ENCODE measurements at regions not wholly inside any gene's neighbourhood (a gene's known extent, or its start where the extent isn't known, plus 50 kb on each side); places are given as distances from the start of the nearest gene placed in this dataset.

GRCh38 chr1:5505944-5506343 lies 486.3 kb downstream of the NPHP4 start:
- no peak overlapping the region for H3K27ac ChIP-seq
- no peaks in the 10 kb centered on the region for H3K4me1 ChIP-seq
- H3K27me3 ChIP-seq = no peaks in the 10 kb centered on the region
- no peak for ATAC-seq
- 21% methylated on average over 5 of the region's 6 CpGs for WGBS (ENCODE audit: insufficient coverage, low coverage, low lambda C conversion rate, missing lambda C conversion rate)
- H3K9me3 ChIP-seq = no peaks in the 10 kb centered on the region
- no peak for TF ChIP-seq POLR2A (IDR thresholded peaks at IDR 0.05)
- TF ChIP-seq CTCF (IDR thresholded peaks at IDR 0.05) = no peak
- no peak for DNase-seq
- intact Hi-C loops (cut with DNase I) = loop anchor here in 1 of 2 donors (5.0 kb wide), 1 partner anchor 471 kb away; no protein-coding TSS in a partner anchor
- H3K36me3 ChIP-seq = no peaks in the 10 kb centered on the region
- H3K4me3 ChIP-seq = no peak overlapping the region

GRCh38 chr1:5504364-5504740 lies 487.9 kb downstream of the NPHP4 start:
- intact Hi-C loops (cut with DNase I) = no loop called here
- 50% methylated on average over 2 of the region's 8 CpGs for WGBS (ENCODE audit: insufficient coverage, low coverage, low lambda C conversion rate, missing lambda C conversion rate)

GRCh38 chr1:5503556-5504363 lies 488.5 kb downstream of the NPHP4 start:
- no peak for DNase-seq
- no peaks in the 10 kb centered on the region for H3K27me3 ChIP-seq
- no peak overlapping the region for H3K4me3 ChIP-seq
- WGBS (ENCODE audit: insufficient coverage, low coverage, low lambda C conversion rate, missing lambda C conversion rate) = 51% methylated on average over 7 of the region's 9 CpGs
- H3K27ac ChIP-seq = no peak overlapping the region
- no peak for ATAC-seq
- no peaks in the 10 kb centered on the region for H3K36me3 ChIP-seq
- H3K4me1 ChIP-seq = no peaks in the 10 kb centered on the region
- no peak for TF ChIP-seq CTCF (IDR thresholded peaks at IDR 0.05)
- TF ChIP-seq POLR2A (IDR thresholded peaks at IDR 0.05) = no peak
- intact Hi-C loops (cut with DNase I) = no loop called here
- H3K9me3 ChIP-seq = no peaks in the 10 kb centered on the region

More at GRCh38 chr1:5504364-5504740, 487.9 kb downstream of the NPHP4 start:
- no peak overlapping the region for H3K4me3 ChIP-seq
- no peaks in the 10 kb centered on the region for H3K9me3 ChIP-seq
- H3K27ac ChIP-seq = no peak overlapping the region
- DNase-seq = no peak
- H3K4me1 ChIP-seq = no peaks in the 10 kb centered on the region
- TF ChIP-seq CTCF (IDR thresholded peaks at IDR 0.05) (no peak), POLR2A (IDR thresholded peaks at IDR 0.05) (no peak)
- no peaks in the 10 kb centered on the region for H3K36me3 ChIP-seq
- ATAC-seq = no peak
- H3K27me3 ChIP-seq = no peaks in the 10 kb centered on the region

- Histone ChIP-seq H3K9me3 (no peaks in the 10 kb centered on the region), H3K4me1 (no peaks in the 10 kb centered on the region), H3K4me3 (no peak overlapping the region), H3K36me3 (no peaks in the 10 kb centered on the region), H3K27me3 (no peaks in the 10 kb centered on the region), H3K27ac (no peak overlapping the region)
- intact Hi-C loops (cut with DNase I) = no loop called here
- no peak for TF ChIP-seq CTCF (IDR thresholded peaks at IDR 0.05)
- TF ChIP-seq POLR2A (IDR thresholded peaks at IDR 0.05) = no peak
- WGBS (ENCODE audit: insufficient coverage, low coverage, low lambda C conversion rate, missing lambda C conversion rate) = 73% methylated on average over 17 of the region's 18 CpGs
- no peak for ATAC-seq
- no peak for DNase-seq
Observed at GRCh38 chr1:5502311-5503194, 489.7 kb downstream of the NPHP4 start.

Measured in right lobe of liver (tissue), 6 donors.